Activated gamma-delta T cell treated with Interleukin-2 at 50 U/mL for 16 hours (primary cell): ENCODE measurements at regions not wholly inside any gene's neighbourhood (a gene's known extent, or its start where the extent isn't known, plus 50 kb on each side); places are given as distances from the start of the nearest gene placed in this dataset.

Experiments
- DNase-seq: peaks from one replicate; pipeline ENCODE4 v3.0.0-alpha.2; 2020

GRCh38 chrX:38856670-38857265, 55.5 kb downstream of the MID1IP1 start:
- DNase-seq: no peak

- no peak for DNase-seq
Measured at GRCh38 chrX:38857736-38858523, 56.7 kb downstream of the MID1IP1 start.

- DNase-seq: no peak
Measured at GRCh38 chrX:38859602-38860001, 58.3 kb downstream of the MID1IP1 start.

- DNase-seq: no peak
Measured at GRCh38 chrX:38860106-38861013, 59.1 kb downstream of the MID1IP1 start.

GRCh38 chrX:38861489-38861888, 60.2 kb downstream of the MID1IP1 start:
- no peak for DNase-seq

- no peak for DNase-seq
Measured at GRCh38 chrX:38862100-38862499, 60.8 kb downstream of the MID1IP1 start.

GRCh38 chrX:38864165-38864564, 62.9 kb downstream of the MID1IP1 start:
- DNase-seq: no peak

GRCh38 chrX:38868321-38868720, 67.1 kb downstream of the MID1IP1 start:
- DNase-seq: no peak

GRCh38 chrX:38868941-38869401, 67.7 kb downstream of the MID1IP1 start:
- DNase-seq: no peak

- no peak for DNase-seq
Measured at GRCh38 chrX:38870361-38870895, 69.2 kb downstream of the MID1IP1 start.

- no peak for DNase-seq
Measured at GRCh38 chrX:38871129-38872029, 70.1 kb downstream of the MID1IP1 start.

- DNase-seq: no peak
Measured at GRCh38 chrX:38877366-38877765, 76.1 kb downstream of the MID1IP1 start.

- no peak for DNase-seq
Measured at GRCh38 chrX:38878641-38879340, 77.5 kb downstream of the MID1IP1 start.

- no peak for DNase-seq
Measured at GRCh38 chrX:38879631-38880220, 78.5 kb downstream of the MID1IP1 start.

GRCh38 chrX:38880296-38880854, 79.1 kb downstream of the MID1IP1 start:
- DNase-seq: no peak

GRCh38 chrX:38881066-38881465, 79.8 kb downstream of the MID1IP1 start:
- no peak for DNase-seq

- DNase-seq: no peak
Measured at GRCh38 chrX:38881727-38882126, 80.5 kb downstream of the MID1IP1 start.

- DNase-seq: no peak
Measured at GRCh38 chrX:38882894-38883626, 81.8 kb downstream of the MID1IP1 start.

- DNase-seq: no peak
Measured at GRCh38 chrX:38886112-38886511, 84.9 kb downstream of the MID1IP1 start.

GRCh38 chrX:38887222-38887621, 86.0 kb downstream of the MID1IP1 start:
- no peak for DNase-seq
